ENCODE measurements at regions not wholly inside any gene's neighbourhood (a gene's known extent, or its start where the extent isn't known, plus 50 kb on each side); places are given as distances from the start of the nearest gene placed in this dataset.
A peak's percentile ranks its signal among the peaks of the same experiment; 100 is the strongest.
"Not testable (repeated sequence)": the region's sequence is repeated elsewhere in the genome, so short reads cannot be mapped to it uniquely, and the experiment has no call there.

- DNase-seq: not testable (repeated sequence)
Measured at GRCh38 chr4:3932734-3933133, 166.5 kb downstream of the ADRA2C start.

GRCh38 chr4:3935406-3935805 is 169.2 kb downstream of the ADRA2C start:
- not testable (repeated sequence) for DNase-seq

DNA sequence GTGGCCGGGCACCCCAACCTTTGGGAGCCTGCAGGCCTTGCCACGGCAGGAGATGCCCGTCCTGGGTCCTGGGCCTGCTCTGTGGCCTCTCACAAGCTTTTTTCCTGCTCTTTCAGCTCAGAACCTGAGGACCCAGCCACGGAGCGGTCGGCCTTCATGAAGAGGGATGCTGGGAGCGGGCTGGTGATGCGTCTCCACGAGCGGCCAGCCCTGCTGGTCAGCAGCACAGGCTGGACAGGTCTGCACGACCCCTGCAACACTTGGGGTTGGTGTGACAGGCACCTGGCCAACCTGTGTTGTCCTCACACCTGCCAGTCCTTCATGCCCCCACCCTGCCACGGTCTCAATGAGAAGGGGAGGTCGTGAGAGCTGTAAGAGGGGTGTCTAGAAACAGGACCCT is 170.0 kb downstream of the ADRA2C start:
- DNase-seq: no peak

- DNase-seq: not testable (repeated sequence)
Measured at GRCh38 chr4:3937849-3938562, 171.8 kb downstream of the ADRA2C start.

DNA sequence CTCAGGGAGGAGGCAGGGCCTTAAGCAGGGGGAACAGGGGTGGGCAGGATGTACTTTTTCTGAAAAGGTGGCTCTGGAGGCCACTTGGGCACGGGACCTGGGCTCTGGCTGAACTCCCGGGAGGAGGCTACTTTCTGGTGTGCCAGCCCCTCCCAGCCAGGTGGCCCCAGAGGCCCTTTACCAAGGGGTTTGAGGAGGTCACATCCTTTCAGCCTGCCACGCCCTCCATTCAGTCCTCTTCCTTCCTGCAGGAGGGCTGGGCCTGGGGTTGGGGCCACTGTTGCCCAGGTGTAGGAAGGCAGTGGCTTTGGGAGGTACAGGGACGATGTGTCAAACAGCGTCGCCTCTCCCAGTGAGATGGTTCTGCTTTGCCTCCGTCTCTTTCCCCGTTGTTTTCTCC is 172.5 kb downstream of the ADRA2C start:
- DNase-seq: not testable (repeated sequence)

GRCh38 chr4:3939954-3940591 is 173.9 kb downstream of the ADRA2C start:
- peak; percentile 4 for DNase-seq

- not testable (repeated sequence) for DNase-seq
Measured at GRCh38 chr4:3941735-3942522, 175.7 kb downstream of the ADRA2C start.

DNA sequence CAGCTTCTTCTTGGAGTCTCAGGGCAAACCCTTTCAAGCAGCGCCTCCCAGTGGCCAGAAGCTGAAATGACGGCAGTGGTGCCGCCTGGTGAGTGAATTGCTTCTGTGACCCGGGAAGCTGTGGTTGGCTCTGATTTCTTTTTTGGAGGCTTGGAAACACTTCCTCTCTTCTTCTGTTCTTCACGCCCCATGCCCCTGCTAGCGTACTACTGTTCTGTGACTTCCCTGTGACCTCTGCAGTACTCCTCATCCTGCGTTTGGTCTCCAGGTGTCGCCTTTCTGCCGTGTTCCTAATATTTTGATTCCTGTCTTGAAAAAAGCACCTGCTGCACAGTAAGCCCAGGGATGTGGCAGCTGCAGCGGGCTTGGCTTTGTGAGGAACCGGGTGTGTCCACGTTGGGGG is 176.4 kb downstream of the ADRA2C start:
- peak; percentile 65 for DNase-seq

DNA sequence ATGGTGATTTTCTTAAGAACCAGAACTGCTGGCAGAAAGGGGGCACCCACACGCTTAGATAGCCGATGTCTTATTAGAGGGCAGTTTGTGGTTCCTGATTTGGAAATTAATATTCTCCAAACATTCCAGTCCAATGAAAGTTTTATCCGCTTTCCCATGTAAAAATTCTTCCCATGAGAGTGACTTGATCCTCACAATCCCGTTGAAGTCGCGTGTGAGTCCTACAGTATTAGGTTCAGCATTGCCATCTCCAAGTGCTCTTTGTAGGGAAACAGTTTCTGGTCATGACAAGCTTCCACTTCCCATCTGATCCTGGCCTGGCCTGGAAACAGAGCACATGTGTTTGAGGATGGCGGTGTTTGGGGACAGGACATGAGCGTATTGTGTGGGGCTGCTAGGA is 176.9 kb downstream of the ADRA2C start:
- not testable (repeated sequence) for DNase-seq

GRCh38 chr4:3945511-3946290 is 179.5 kb downstream of the ADRA2C start:
- no peak for DNase-seq

DNA sequence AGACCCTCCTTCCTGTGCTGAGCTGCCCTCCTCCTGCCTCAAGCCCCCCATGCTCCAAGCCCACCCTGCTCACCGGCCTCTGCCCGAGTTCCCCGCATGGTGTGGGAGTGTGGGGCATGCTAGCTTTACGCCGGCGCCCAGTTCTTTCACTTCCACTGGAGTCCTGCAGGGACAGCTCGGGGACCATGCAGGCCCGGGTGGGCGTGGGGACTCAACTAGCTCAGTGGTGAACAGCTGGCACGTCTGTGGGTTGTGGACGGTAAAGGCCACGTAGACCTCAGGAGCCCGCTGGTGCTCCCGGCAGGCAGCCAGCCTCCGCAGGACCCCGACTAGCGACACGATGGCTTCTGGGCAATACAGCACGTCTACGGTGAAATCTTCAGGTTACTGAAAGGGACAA is 180.4 kb downstream of the ADRA2C start:
- DNase-seq: not testable (repeated sequence)

DNA sequence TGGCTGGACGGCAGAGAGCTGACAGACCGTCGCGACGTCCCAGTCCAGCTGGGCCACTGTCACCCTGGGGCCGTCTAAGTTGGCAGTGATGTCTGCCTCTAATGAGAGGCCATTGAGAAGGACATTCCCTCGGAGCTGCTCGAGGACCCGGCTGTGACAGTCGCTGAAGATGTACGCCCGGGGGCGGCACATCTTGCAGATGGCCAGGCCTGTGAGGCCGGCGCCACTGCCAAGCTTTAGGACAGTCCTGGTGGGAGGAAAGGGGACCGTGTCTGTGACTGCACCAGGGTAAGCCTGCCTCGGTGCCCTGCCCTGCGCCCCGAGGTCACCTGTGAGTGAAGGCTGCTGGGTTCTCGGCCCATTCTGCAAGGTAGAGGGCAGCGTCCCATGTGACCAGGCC is 181.6 kb downstream of the ADRA2C start:
- DNase-seq: not testable (repeated sequence)

GRCh38 chr4:3948210-3948609 is 182.0 kb downstream of the ADRA2C start:
- not testable (repeated sequence) for DNase-seq

DNA sequence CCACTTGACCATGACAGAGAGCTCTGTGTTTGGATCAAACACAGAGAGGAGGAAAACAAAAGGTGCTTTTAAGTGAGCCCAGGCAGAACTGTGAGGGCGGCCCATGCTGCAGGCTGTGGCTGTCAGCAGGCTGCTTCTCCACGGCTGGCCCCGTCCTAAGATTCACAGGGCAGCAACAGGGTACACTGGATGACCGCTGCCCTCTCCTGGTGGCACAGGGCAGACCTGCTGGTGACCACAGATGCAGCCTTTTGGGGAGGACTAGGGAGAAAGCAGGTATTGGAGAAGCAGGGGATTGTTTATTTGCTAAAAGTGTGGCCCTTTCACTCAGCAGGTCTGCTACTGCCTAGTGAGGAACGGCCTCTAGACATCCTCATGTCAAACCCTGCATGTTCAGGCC is 183.7 kb downstream of the ADRA2C start:
- peak; percentile 49 for DNase-seq

- not testable (repeated sequence) for DNase-seq
Measured at GRCh38 chr4:3952443-3953139, 186.4 kb downstream of the ADRA2C start.

DNA sequence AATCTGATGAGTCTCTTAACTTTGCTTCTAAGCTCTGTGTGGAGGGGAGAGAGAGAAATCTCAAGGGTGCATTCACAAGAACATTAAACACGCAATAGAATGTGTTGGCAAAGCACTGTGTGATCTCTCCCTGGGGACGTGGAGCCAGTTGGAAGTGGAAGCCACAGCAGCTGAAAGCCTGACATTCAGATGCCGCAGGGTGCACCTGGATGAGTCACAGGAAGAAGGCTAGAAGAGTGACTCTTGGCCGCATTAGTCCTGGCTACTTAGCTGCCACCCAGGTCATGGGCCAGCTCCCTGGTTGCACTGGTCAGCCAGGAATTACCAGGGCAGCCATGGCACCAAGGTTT is 186.9 kb downstream of the ADRA2C start:
- DNase-seq: not testable (repeated sequence)

- DNase-seq: peak; percentile 79
Measured at GRCh38 chr4:3954540-3955320, 188.5 kb downstream of the ADRA2C start.

DNA sequence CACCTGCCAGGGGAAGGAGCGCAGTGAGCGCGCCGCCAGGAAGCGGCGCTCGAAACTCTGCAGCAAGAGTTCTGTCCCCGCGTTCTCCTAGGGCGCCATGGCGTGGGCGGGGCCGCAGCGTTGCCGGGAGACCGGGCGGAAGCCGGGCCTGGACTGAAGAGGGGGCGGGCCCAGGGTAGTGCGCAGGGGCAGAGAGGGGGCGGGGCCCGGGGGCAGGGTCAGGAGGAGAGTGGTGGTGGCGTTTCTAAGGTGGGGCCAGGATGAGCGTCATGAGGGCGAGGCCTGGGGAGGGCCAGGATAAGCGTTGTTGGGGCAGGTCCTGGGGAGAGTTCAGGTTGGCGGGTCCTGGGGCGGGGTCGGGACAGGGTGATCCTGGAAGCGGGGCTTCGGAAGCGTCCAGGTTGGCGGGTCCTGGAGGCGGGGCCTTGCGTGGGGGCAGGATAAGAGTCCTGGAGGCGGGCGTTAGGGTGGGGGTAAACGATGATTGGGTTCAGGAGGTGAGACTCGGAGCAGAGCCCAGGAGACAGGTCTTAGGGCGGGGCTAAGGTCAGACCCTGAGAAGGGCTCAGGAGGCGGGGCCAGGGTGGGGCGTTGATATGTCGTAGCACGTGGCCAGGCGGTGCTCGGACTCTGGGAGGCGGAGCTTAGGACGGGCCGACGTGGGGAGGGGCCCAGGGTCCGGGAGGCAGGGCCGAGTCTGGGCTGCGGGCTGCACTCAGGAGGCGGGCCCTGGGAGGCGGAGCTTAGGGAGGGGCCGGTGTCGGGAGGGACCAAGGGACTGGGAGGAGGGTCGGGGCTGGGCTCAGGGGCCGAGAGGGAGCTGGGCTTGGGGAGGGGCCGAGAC is 189.4 kb downstream of the ADRA2C start:
- DNase-seq: peak; percentile 99

GRCh38 chr4:3956165-3956867 is 190.1 kb downstream of the ADRA2C start:
- not testable (repeated sequence) for DNase-seq

All from tongue (tissue), 1 donor.